Esophagus muscularis mucosa (tissue), 4 donors: ENCODE measurements at regions not wholly inside any gene's neighbourhood (a gene's known extent, or its start where the extent isn't known, plus 50 kb on each side); places are given as distances from the start of the nearest gene placed in this dataset.

ENCODE experiments used
- DNase-seq: peaks from one replicate; pipeline ENCODE4 v3.0.0-alpha.2; 2017; ENCODE audit errors: extremely low spot score
- H3K27ac ChIP-seq, 4 donors: fragments of 200-600 bp; sonication (generic); replicated peaks in 1 of 4; 1 replicate in 3 of 4; 2 replicates in 1 of 4; pipeline ENCODE4 v1.5.1; 2016 to 2019; ENCODE audit warnings: mild to moderate bottlenecking in 1 of 4
- H3K27me3 ChIP-seq, 4 donors: fragments of 200-600 bp; sonication (generic); one replicate each; pipeline versions ENCODE4 v1.5.1 to v1.6.0; 2016 to 2019
- H3K36me3 ChIP-seq, 4 donors: fragments of 200-600 bp; sonication (generic); one replicate each; pipeline ENCODE4 v1.5.1; 2016 to 2019
- H3K4me1 ChIP-seq, 4 donors: fragments of 200-600 bp; sonication (generic); one replicate each; pipeline ENCODE4 v1.5.1; 2016 to 2019
- H3K4me3 ChIP-seq, 4 donors: fragments of 200-600 bp; sonication (generic); 1 replicate in 2 of 4; 2 replicates in 2 of 4; pipeline ENCODE4 v1.5.1; 2016 to 2019; ENCODE audit warnings: mild to moderate bottlenecking in 4 of 4, moderate library complexity in 1 of 4
- H3K9me3 ChIP-seq, 4 donors: fragments of 200-600 bp; sonication (generic); 1 replicate in 3 of 4; 2 replicates in 1 of 4; pipeline ENCODE4 v1.5.1; 2016 to 2019
- EP300 ChIP-seq: sonication (generic); formaldehyde crosslinking; IDR thresholded peaks from one replicate; pipeline ENCODE4 v1.6.1; 2017; ENCODE audit warnings: antibody characterized with exemption
- POLR2A ChIP-seq: fragments of 450-650 bp; IDR thresholded peaks from one replicate; pipeline ENCODE4 v1.6.1; 2017; ENCODE audit warnings: antibody characterized with exemption, moderate library complexity, mild to moderate bottlenecking, low read depth
- POLR2AphosphoS5 ChIP-seq, 2 donors: sonication (generic); formaldehyde crosslinking; IDR thresholded peaks; one replicate each; pipeline ENCODE4 v1.6.1; 2017; ENCODE audit warnings: antibody characterized with exemption in 2 of 2
- WGBS: methylation state at CpG from one replicate; pipeline ENCODE4 v1.1.5; 2018; 5-methylcytosine and 5-hydroxymethylcytosine counted together
- intact Hi-C: fragments of 100-400 bp; cut with DNase I; formaldehyde crosslinking; loops from one replicate; pipeline ENCODE4 v1.15.1; 2023
- TF ChIP-seq, protein P1 (sequence below), 3 experiments: fragments of 200-600 bp in 2 of 3; fragments of 450-650 bp in 1 of 3; sonication (generic) in 2 of 3; IDR thresholded peaks; one replicate each; pipeline ENCODE4 v1.5.1; 2017 to 2019; ENCODE audit warnings: antibody characterized with exemption in 3 of 3, mild to moderate bottlenecking in 2 of 3, moderate library complexity in 1 of 3

DNA sequence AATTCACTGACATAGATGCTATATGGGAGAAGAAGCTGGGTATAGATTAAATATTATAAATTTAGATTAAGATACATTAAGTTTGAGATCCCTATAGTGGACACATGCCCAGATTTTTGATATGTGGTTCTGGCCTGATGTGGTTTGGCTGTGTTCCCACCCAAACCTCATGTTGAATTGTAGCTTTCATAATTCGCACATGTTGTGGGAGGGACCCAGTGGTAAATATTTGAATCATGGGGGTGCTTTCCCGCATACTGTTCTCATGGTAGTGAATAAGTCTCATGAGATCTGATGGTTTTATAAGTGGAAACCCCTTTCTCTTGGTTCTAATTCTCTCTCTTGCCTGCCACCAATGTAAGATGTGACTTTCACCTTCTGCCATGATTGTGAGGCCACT lies 189.4 kb upstream of the CD96 start:
- peaks cover 0 to 4% (median 0%) of the 10 kb centered on the region in 4 donors for H3K9me3 ChIP-seq
- intact Hi-C loops = no loop called here
- H3K36me3 ChIP-seq = no peaks in the 10 kb centered on the region
- no peaks in the 10 kb centered on the region for H3K4me1 ChIP-seq
- no peak overlapping the region for H3K4me3 ChIP-seq
- H3K27me3 ChIP-seq = no peaks in the 10 kb centered on the region
- H3K27ac ChIP-seq = no peak overlapping the region
- DNase-seq = no peak
- TF ChIP-seq POLR2A (no peak), POLR2AphosphoS5 (IDR thresholded peaks at IDR 0.05) (no peak), EP300 (no peak)
- TF ChIP-seq, protein P1, sequence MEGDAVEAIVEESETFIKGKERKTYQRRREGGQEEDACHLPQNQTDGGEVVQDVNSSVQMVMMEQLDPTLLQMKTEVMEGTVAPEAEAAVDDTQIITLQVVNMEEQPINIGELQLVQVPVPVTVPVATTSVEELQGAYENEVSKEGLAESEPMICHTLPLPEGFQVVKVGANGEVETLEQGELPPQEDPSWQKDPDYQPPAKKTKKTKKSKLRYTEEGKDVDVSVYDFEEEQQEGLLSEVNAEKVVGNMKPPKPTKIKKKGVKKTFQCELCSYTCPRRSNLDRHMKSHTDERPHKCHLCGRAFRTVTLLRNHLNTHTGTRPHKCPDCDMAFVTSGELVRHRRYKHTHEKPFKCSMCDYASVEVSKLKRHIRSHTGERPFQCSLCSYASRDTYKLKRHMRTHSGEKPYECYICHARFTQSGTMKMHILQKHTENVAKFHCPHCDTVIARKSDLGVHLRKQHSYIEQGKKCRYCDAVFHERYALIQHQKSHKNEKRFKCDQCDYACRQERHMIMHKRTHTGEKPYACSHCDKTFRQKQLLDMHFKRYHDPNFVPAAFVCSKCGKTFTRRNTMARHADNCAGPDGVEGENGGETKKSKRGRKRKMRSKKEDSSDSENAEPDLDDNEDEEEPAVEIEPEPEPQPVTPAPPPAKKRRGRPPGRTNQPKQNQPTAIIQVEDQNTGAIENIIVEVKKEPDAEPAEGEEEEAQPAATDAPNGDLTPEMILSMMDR (IDR thresholded peaks at IDR 0.05) = no peak
- 63% methylated on average over 2 of the region's 2 CpGs for WGBS

DNA sequence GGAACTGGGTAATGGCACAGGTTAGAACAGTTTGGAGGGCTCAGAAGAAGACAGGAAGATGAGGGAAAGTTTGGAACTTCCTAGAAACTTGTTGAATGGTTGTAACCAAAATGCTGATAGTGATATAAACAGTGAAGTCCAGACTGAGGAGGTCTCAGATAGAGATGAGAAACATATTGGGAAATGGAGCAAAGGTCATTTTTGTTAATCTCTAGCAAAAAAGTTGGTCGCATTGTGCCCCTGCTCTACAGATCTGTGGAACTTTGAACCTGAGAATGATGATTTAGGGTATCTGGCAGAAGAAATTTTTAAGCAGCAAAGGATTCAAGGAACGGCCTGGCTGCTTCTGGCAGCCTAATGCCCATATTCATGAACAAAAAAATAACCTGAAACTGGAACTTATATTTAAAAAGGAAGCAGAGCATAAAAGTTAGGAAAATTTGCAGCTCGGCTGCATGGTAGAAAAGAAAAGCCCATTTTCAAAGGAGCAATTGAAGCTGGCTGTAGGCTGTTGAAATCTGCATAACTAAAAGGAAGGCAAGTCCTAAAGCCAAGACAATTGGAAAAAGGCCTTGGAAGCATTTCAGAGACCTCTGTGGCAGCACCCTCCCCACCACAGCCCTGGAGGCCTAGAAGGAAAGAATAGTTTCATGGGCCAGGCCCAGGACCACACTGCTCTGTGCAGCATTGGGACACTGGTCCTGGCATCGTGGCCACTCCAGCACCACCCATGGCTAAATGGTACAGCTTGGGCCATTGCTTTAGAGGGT lies 182.6 kb upstream of the CD96 start:
- intact Hi-C loops = no loop called here
- no peaks in the 10 kb centered on the region for H3K27me3 ChIP-seq
- TF ChIP-seq POLR2AphosphoS5 (IDR thresholded peaks at IDR 0.05) (no peak), POLR2A (no peak), EP300 (no peak)
- TF ChIP-seq, protein P1 (IDR thresholded peaks at IDR 0.05) = no peak
- no peak overlapping the region for H3K27ac ChIP-seq
- no peak for DNase-seq
- H3K9me3 ChIP-seq = peaks cover 0 to 4% (median 0%) of the 10 kb centered on the region in 4 donors
- WGBS = 92% methylated on average over 4 of the region's 4 CpGs
- no peaks in the 10 kb centered on the region for H3K36me3 ChIP-seq
- H3K4me3 ChIP-seq = no peak overlapping the region
- H3K4me1 ChIP-seq = no peaks in the 10 kb centered on the region

DNA sequence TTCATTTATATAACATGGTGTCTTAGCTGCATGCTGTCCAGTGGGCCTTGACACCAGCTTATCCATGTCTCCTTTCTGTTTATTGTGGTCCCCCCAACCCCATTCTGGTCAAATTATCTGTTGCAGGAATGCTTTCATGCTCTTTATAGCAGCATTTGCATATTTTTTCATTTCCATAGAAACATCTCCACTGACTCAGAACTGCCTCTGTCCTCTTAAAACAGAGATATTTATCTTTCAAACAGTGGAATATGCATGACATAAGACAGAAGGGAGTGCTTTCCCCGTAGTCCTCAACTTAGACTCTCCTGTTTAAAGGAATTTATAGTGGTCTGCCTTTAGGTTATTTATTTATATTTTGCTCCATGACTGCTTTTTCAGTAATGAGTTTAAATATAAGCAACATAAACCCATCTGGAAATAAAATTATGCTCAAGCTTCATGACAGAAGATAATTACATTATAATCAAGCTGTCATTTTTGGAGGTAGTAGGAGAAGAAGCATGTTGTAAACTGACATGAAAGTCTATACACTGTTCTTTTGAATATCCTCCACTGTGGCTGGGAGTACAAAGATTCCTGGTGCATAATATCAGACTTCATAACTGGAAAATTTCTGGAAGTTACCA lies 179.5 kb upstream of the CD96 start:
- WGBS = 29% methylated on average over 1 of the region's 1 CpG
- Histone ChIP-seq H3K36me3 (no peaks in the 10 kb centered on the region), H3K4me1 (no peaks in the 10 kb centered on the region), H3K27ac (no peak overlapping the region), H3K4me3 (no peak overlapping the region), H3K9me3 (no peaks in the 10 kb centered on the region), H3K27me3 (no peaks in the 10 kb centered on the region)
- TF ChIP-seq POLR2AphosphoS5 (IDR thresholded peaks at IDR 0.05) = no peak
- TF ChIP-seq EP300 = no peak
- TF ChIP-seq POLR2A = no peak
- TF ChIP-seq, protein P1 (IDR thresholded peaks at IDR 0.05) = no peak
- intact Hi-C loops = no loop called here
- no peak for DNase-seq

DNA sequence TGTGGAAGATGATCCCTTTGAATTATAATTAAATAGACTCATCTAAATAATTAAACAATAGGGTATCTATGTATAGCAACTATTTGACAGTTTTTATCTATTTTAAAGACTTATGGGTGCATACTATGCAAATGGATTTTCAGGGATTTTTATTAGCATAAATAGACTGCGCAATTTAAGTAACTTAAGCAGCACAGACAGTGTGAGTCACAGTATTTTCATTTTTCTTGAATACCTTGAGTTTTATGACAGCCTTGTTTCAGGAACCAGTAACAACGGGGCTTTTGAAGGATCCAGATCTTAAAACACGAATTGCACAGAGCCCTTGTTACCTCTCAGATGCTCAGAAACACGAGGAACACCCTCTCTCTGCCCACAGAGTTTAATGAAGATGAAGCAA lies 175.5 kb upstream of the CD96 start:
- 69% methylated on average over 4 of the region's 4 CpGs for WGBS
- intact Hi-C loops = no loop called here
- TF ChIP-seq, protein P1 (IDR thresholded peaks at IDR 0.05) = no peak
- TF ChIP-seq POLR2A = no peak
- TF ChIP-seq EP300 = no peak
- TF ChIP-seq POLR2AphosphoS5 (IDR thresholded peaks at IDR 0.05) = no peak
- no peak overlapping the region for H3K27ac ChIP-seq
- no peaks in the 10 kb centered on the region for H3K36me3 ChIP-seq
- DNase-seq = no peak
- H3K27me3 ChIP-seq = no peaks in the 10 kb centered on the region
- H3K4me1 ChIP-seq = no peaks in the 10 kb centered on the region
- peaks cover 0 to 1% (median 0%) of the 10 kb centered on the region in 4 donors for H3K9me3 ChIP-seq
- H3K4me3 ChIP-seq = no peak overlapping the region
